ENCODE measurements at regions not wholly inside any gene's neighbourhood (a gene's known extent, or its start where the extent isn't known, plus 50 kb on each side); places are given as distances from the start of the nearest gene placed in this dataset.

- Histone ChIP-seq H3K9me3 (ENCODE audit: control insufficient read depth, low read length) (no peaks in the 10 kb centered on the region), H3K4me1 (ENCODE audit: control insufficient read depth, insufficient read depth, low read length, poor library complexity, severe bottlenecking) (no peaks in the 10 kb centered on the region), H3K27ac (ENCODE audit: insufficient read depth, low read length, poor library complexity, severe bottlenecking) (no peak overlapping the region), H3K27me3 (replicated peaks; ENCODE audit: control insufficient read depth, insufficient read depth, low read length, poor library complexity, severe bottlenecking) (no peaks in the 10 kb centered on the region), H3K4me3 (ENCODE audit: insufficient read depth, low read depth, low read length, poor library complexity, severe bottlenecking) (no peak overlapping the region), H3K36me3 (ENCODE audit: control insufficient read depth, insufficient read depth, low read length) (no peaks in the 10 kb centered on the region)
- DNase-seq, result no peak
Measured at GRCh38 chr9:78967596-78968217, 604.1 kb upstream of the TLE4 start.

GRCh38 chr9:78970375-78970774 lies 601.4 kb upstream of the TLE4 start:
- Histone ChIP-seq H3K9me3 (ENCODE audit: control insufficient read depth, low read length) (no peaks in the 10 kb centered on the region), H3K4me1 (ENCODE audit: control insufficient read depth, insufficient read depth, low read length, poor library complexity, severe bottlenecking) (no peaks in the 10 kb centered on the region), H3K36me3 (ENCODE audit: control insufficient read depth, insufficient read depth, low read length) (no peaks in the 10 kb centered on the region), H3K27me3 (replicated peaks; ENCODE audit: control insufficient read depth, insufficient read depth, low read length, poor library complexity, severe bottlenecking) (no peaks in the 10 kb centered on the region), H3K4me3 (ENCODE audit: insufficient read depth, low read depth, low read length, poor library complexity, severe bottlenecking) (no peak overlapping the region), H3K27ac (ENCODE audit: insufficient read depth, low read length, poor library complexity, severe bottlenecking) (no peak overlapping the region)
- DNase-seq, result no peak

- H3K27me3 ChIP-seq (replicated peaks; ENCODE audit: control insufficient read depth, insufficient read depth, low read length, poor library complexity, severe bottlenecking), result no peaks in the 10 kb centered on the region
- no peaks in the 10 kb centered on the region for H3K9me3 ChIP-seq (ENCODE audit: control insufficient read depth, low read length)
- no peaks in the 10 kb centered on the region for H3K36me3 ChIP-seq (ENCODE audit: control insufficient read depth, insufficient read depth, low read length)
Measured at GRCh38 chr9:78971540-78971939, 600.2 kb upstream of the TLE4 start.

GRCh38 chr9:78972303-78972999 lies 599.3 kb upstream of the TLE4 start:
- Histone ChIP-seq H3K4me3 (ENCODE audit: insufficient read depth, low read depth, low read length, poor library complexity, severe bottlenecking) (no peak overlapping the region), H3K27ac (ENCODE audit: insufficient read depth, low read length, poor library complexity, severe bottlenecking) (no peak overlapping the region), H3K9me3 (ENCODE audit: control insufficient read depth, low read length) (no peaks in the 10 kb centered on the region), H3K27me3 (replicated peaks; ENCODE audit: control insufficient read depth, insufficient read depth, low read length, poor library complexity, severe bottlenecking) (no peaks in the 10 kb centered on the region), H3K36me3 (ENCODE audit: control insufficient read depth, insufficient read depth, low read length) (no peaks in the 10 kb centered on the region), H3K4me1 (ENCODE audit: control insufficient read depth, insufficient read depth, low read length, poor library complexity, severe bottlenecking) (no peaks in the 10 kb centered on the region)
- DNase-seq, result no peak

More at GRCh38 chr9:78971540-78971939, 600.2 kb upstream of the TLE4 start:
- Histone ChIP-seq H3K4me3 (ENCODE audit: insufficient read depth, low read depth, low read length, poor library complexity, severe bottlenecking) (no peak overlapping the region), H3K4me1 (ENCODE audit: control insufficient read depth, insufficient read depth, low read length, poor library complexity, severe bottlenecking) (no peaks in the 10 kb centered on the region), H3K27ac (ENCODE audit: insufficient read depth, low read length, poor library complexity, severe bottlenecking) (no peak overlapping the region)
- DNase-seq, result no peak

- Histone ChIP-seq H3K9me3 (ENCODE audit: control insufficient read depth, low read length) (no peaks in the 10 kb centered on the region), H3K27ac (ENCODE audit: insufficient read depth, low read length, poor library complexity, severe bottlenecking) (no peak overlapping the region), H3K27me3 (replicated peaks; ENCODE audit: control insufficient read depth, insufficient read depth, low read length, poor library complexity, severe bottlenecking) (no peaks in the 10 kb centered on the region), H3K36me3 (ENCODE audit: control insufficient read depth, insufficient read depth, low read length) (no peaks in the 10 kb centered on the region), H3K4me1 (ENCODE audit: control insufficient read depth, insufficient read depth, low read length, poor library complexity, severe bottlenecking) (no peaks in the 10 kb centered on the region), H3K4me3 (ENCODE audit: insufficient read depth, low read depth, low read length, poor library complexity, severe bottlenecking) (no peak overlapping the region)
- no peak for DNase-seq
Measured at GRCh38 chr9:78973907-78974306, 597.9 kb upstream of the TLE4 start.

DNA sequence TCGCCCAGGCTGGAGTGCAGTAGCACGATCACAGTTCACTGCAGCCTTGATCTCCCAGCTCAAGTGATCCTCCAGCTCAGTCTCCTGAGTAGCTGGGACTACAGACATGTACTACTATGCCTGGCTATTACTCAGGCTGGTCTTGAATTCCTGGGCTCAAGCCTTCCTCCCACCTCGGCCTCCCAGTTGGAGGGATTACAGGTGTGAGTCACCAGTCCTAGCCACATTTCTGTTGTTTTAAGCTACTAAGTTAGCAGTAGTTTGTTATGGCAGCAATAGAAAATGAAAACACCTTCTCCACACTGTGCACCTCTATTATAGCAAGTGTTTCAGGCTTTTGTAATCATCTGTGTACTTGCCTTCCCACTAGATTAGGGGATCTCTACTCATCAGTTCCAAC lies 588.9 kb upstream of the TLE4 start:
- no peaks in the 10 kb centered on the region for H3K9me3 ChIP-seq (ENCODE audit: control insufficient read depth, low read length)

GRCh38 chr9:78985084-78985738 lies 586.6 kb upstream of the TLE4 start:
- Histone ChIP-seq H3K4me1 (ENCODE audit: control insufficient read depth, insufficient read depth, low read length, poor library complexity, severe bottlenecking) (no peaks in the 10 kb centered on the region), H3K27me3 (replicated peaks; ENCODE audit: control insufficient read depth, insufficient read depth, low read length, poor library complexity, severe bottlenecking) (no peaks in the 10 kb centered on the region), H3K4me3 (ENCODE audit: insufficient read depth, low read depth, low read length, poor library complexity, severe bottlenecking) (no peak overlapping the region), H3K9me3 (ENCODE audit: control insufficient read depth, low read length) (no peaks in the 10 kb centered on the region), H3K36me3 (ENCODE audit: control insufficient read depth, insufficient read depth, low read length) (no peaks in the 10 kb centered on the region), H3K27ac (ENCODE audit: insufficient read depth, low read length, poor library complexity, severe bottlenecking) (no peak overlapping the region)
- no peak for DNase-seq

More for the DNA sequence above, 588.9 kb upstream of the TLE4 start:
- H3K4me3 ChIP-seq (ENCODE audit: insufficient read depth, low read depth, low read length, poor library complexity, severe bottlenecking), result no peak overlapping the region
- no peaks in the 10 kb centered on the region for H3K4me1 ChIP-seq (ENCODE audit: control insufficient read depth, insufficient read depth, low read length, poor library complexity, severe bottlenecking)
- H3K27ac ChIP-seq (ENCODE audit: insufficient read depth, low read length, poor library complexity, severe bottlenecking), result no peak overlapping the region
- DNase-seq, result no peak
- no peaks in the 10 kb centered on the region for H3K27me3 ChIP-seq (replicated peaks; ENCODE audit: control insufficient read depth, insufficient read depth, low read length, poor library complexity, severe bottlenecking)
- H3K36me3 ChIP-seq (ENCODE audit: control insufficient read depth, insufficient read depth, low read length), result no peaks in the 10 kb centered on the region

DNA sequence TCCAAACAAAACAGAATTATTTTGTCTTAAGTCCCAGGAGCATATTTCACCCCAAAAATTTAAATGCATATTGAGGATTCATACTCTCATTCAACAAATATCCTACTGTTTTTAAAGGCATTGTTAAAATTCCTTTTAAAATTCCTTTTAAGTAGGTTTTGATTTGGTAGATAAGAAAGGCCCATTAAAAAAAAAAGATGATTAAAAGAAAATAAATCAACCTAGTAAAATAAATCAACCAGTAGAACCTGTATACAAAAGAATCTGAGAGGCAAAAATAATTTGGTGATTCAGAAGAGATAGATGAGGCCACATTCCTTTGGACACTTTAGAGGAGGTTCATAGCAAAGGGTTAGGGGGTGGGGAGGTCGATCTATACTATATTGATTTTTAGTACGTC lies 585.3 kb upstream of the TLE4 start:
- H3K4me3 ChIP-seq (ENCODE audit: insufficient read depth, low read depth, low read length, poor library complexity, severe bottlenecking), result no peak overlapping the region
- H3K27ac ChIP-seq (ENCODE audit: insufficient read depth, low read length, poor library complexity, severe bottlenecking), result no peak overlapping the region
- no peak for DNase-seq
- no peaks in the 10 kb centered on the region for H3K36me3 ChIP-seq (ENCODE audit: control insufficient read depth, insufficient read depth, low read length)
- no peaks in the 10 kb centered on the region for H3K4me1 ChIP-seq (ENCODE audit: control insufficient read depth, insufficient read depth, low read length, poor library complexity, severe bottlenecking)
- H3K27me3 ChIP-seq (replicated peaks; ENCODE audit: control insufficient read depth, insufficient read depth, low read length, poor library complexity, severe bottlenecking), result no peaks in the 10 kb centered on the region
- no peaks in the 10 kb centered on the region for H3K9me3 ChIP-seq (ENCODE audit: control insufficient read depth, low read length)

DNA sequence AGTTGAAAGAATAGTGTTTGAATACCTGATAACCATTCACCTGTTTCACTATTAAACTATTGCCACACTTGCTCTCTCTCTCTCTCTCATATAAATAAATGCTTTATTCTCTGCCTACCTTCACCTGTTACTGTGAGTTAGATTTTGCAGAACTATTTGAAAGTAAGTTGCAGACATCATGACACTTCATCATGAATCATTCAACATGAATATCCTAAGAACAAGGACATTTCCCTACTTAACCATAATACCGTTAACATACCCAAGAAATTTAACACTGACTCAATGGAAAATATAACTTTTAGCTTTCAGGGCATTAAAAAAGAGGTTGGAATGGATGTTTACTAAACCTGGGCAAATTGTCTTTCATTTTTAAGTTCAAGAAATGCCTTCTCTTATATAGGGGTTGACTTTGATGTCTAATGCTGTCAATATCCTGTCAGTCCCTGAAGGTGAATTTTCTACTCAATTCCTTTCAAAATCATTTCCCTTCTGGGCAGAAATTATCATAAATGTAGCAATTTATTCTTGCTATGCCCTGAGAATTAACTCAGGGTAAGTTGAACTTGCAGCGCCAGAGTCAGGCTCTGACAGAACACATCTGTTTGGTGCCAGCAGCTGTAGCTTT lies 582.6 kb upstream of the TLE4 start:
- no peak overlapping the region for H3K4me3 ChIP-seq (ENCODE audit: insufficient read depth, low read depth, low read length, poor library complexity, severe bottlenecking)
- H3K4me1 ChIP-seq (ENCODE audit: control insufficient read depth, insufficient read depth, low read length, poor library complexity, severe bottlenecking), result no peaks in the 10 kb centered on the region
- no peaks in the 10 kb centered on the region for H3K9me3 ChIP-seq (ENCODE audit: control insufficient read depth, low read length)
- H3K27ac ChIP-seq (ENCODE audit: insufficient read depth, low read length, poor library complexity, severe bottlenecking), result no peak overlapping the region
- no peaks in the 10 kb centered on the region for H3K36me3 ChIP-seq (ENCODE audit: control insufficient read depth, insufficient read depth, low read length)
- DNase-seq, result no peak
- H3K27me3 ChIP-seq (replicated peaks; ENCODE audit: control insufficient read depth, insufficient read depth, low read length, poor library complexity, severe bottlenecking), result no peaks in the 10 kb centered on the region

GRCh38 chr9:78994471-78994870 lies 577.3 kb upstream of the TLE4 start:
- Histone ChIP-seq H3K36me3 (ENCODE audit: control insufficient read depth, insufficient read depth, low read length) (no peaks in the 10 kb centered on the region), H3K4me1 (ENCODE audit: control insufficient read depth, insufficient read depth, low read length, poor library complexity, severe bottlenecking) (no peaks in the 10 kb centered on the region), H3K27me3 (replicated peaks; ENCODE audit: control insufficient read depth, insufficient read depth, low read length, poor library complexity, severe bottlenecking) (no peaks in the 10 kb centered on the region), H3K27ac (ENCODE audit: insufficient read depth, low read length, poor library complexity, severe bottlenecking) (no peak overlapping the region), H3K4me3 (ENCODE audit: insufficient read depth, low read depth, low read length, poor library complexity, severe bottlenecking) (no peak overlapping the region), H3K9me3 (ENCODE audit: control insufficient read depth, low read length) (no peaks in the 10 kb centered on the region)
- DNase-seq, result no peak
